Heart right ventricle (tissue), 16 donors: ENCODE measurements at regions not wholly inside any gene's neighbourhood (a gene's known extent, or its start where the extent isn't known, plus 50 kb on each side); places are given as distances from the start of the nearest gene placed in this dataset.

Experiments
- ATAC-seq, 8 donors: fragments of 200-7000 bp; cut with Tn5 transposase; one replicate each; pipeline ENCODE4 v1.9.1; 2020; ENCODE audit warnings: mild to moderate bottlenecking in 8 of 8, moderate library complexity in 8 of 8, moderate number of reproducible peaks in 1 of 8
- DNase-seq, 2 donors: peaks; one replicate each; pipeline ENCODE4 v3.0.0-alpha.2; 2020
- H3K27ac ChIP-seq, 10 donors: fragments of 200-600 bp; sonication (generic) in 2 of 10; one replicate each; pipeline versions ENCODE4 v1.5.0 to v1.8.0; 2020 to 2022; ENCODE audit warnings: mild to moderate bottlenecking in 3 of 10
- H3K27me3 ChIP-seq, 7 donors: fragments of 200-600 bp; one replicate each; pipeline ENCODE4 v1.8.0; 2021 to 2022; ENCODE audit warnings: mild to moderate bottlenecking in 2 of 7
- H3K36me3 ChIP-seq, 9 donors: fragments of 200-600 bp; sonication (generic) in 1 of 9; one replicate each; pipeline versions ENCODE4 v1.5.0 to v1.8.0; 2020 to 2022; ENCODE audit warnings: mild to moderate bottlenecking in 2 of 9
- H3K4me1 ChIP-seq, 9 donors: fragments of 200-600 bp; sonication (generic) in 1 of 9; one replicate each; pipeline versions ENCODE4 v1.5.0 to v1.8.0; 2020 to 2022; ENCODE audit warnings: mild to moderate bottlenecking in 4 of 9
- H3K4me3 ChIP-seq, 10 donors: fragments of 200-600 bp; sonication (generic) in 2 of 10; one replicate each; pipeline versions ENCODE4 v1.5.0 to v1.8.0; 2020 to 2022; ENCODE audit warnings: mild to moderate bottlenecking in 7 of 10, moderate library complexity in 2 of 10
- H3K9me3 ChIP-seq, 11 donors: fragments of 200-600 bp in 10 of 11; sonication (generic) in 2 of 11; one replicate each; pipeline versions ENCODE4 v1.5.0 to v1.8.0; 2013 to 2022; ENCODE audit warnings: mild to moderate bottlenecking in 2 of 11, control low read depth in 1 of 11, moderate library complexity in 1 of 11
- WGBS, 2 donors: extraction: QIAGEN DNeasy Blood & Tissue Kit; methylation state at CpG; one replicate each; pipeline ENCODE4 v1.1.7; 2013; ENCODE audit warnings: inconsistent platforms in 1 of 2; 5-methylcytosine and 5-hydroxymethylcytosine counted together
- intact Hi-C, 10 donors: fragments of 100-400 bp; cut with DNase I; formaldehyde crosslinking; loops; one replicate each; pipeline versions ENCODE4 v1.11.1 to v1.14.2; 2022
- TF ChIP-seq, protein P1 (sequence below), 9 donors: fragments of 200-600 bp; sonication (generic) in 2 of 9; IDR thresholded peaks; one replicate each; pipeline versions ENCODE4 v1.5.0 to v1.8.0; 2021 to 2022; ENCODE audit warnings: antibody characterized with exemption in 9 of 9, mild to moderate bottlenecking in 5 of 9, moderate library complexity in 1 of 9
- donor health status: Arrhythmogenic right ventricular cardiomyopathy.
- donor health status: ischemic (EF 13 %, LVEDD 7.1; RV severe dilation, severe dysfunction).
- donor health status: healthy with polysubstance abuse.
- donor health status: DM: no; HTN: yes; CAD: no.
- donor health status: DM: no; HTN: no; CAD: no.
- donor health status: ischemic (EF 25% LVEDD 6.9; RV normal size, moderate dysfunction).
- donor health status: ischemic (EF 25% LVEDD 5.7; RV mildly dilated, moderate dysfunction).
- donor health status: healthy.
- donor health status: DM: yes; HTN: yes; CAD: no.
- donor health status: Ischemic cardiomyopathy.
- donor health status: ischemic (EF 35%, LVEDD 5.7; RV mildly dilated, moderate dysfunction).
- donor health status: nonischemic (EF 11% LVEDD 7.7; RV severe dilation, severe dysfunction).
- donor health status: DM: yes; HTN: yes; CAD: no.
- donor health status: PGD.
- donor health status: ischemic (EF 29% LVEDD 5.4; RV normal size, mild dysfunction).
- donor health status: nonischemic (EF 23%, LVEDD 6.1; RV moderate dilation, normal function).

DNA sequence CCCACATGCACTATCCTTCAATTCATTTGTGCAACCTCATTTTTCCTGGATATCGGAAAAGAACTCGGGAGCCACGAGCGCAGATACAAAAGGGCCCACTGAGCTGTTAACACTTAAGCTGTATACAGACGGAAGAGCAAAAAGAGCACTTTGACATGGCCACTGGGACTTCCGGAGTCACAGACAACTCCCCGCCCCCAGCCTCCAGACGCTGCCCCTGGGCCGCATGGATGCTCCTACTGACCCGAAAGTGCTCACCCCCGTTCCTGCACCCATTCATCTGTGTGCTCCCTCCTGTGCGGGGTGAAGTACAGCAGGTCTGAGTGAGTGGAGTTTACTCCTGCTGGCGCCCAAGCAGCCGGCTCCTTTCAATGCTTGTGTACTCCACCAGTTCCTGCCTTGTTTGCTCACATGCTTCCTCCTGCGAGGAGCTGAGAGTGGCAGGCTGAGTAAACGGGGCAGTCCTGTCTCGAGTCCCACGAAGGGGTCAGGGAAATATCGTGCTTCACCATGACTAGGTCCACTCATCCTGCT is 901.0 kb upstream of the CTNND2 start:
- Histone ChIP-seq H3K27ac (no peak overlapping the region), H3K27me3 (no peaks in the 10 kb centered on the region), H3K9me3 (peaks cover 0 to 7% (median 0%) of the 10 kb centered on the region in 11 donors), H3K4me1 (no peaks in the 10 kb centered on the region), H3K4me3 (no peak overlapping the region), H3K36me3 (no peaks in the 10 kb centered on the region)
- no peak for ATAC-seq
- TF ChIP-seq, protein P1, sequence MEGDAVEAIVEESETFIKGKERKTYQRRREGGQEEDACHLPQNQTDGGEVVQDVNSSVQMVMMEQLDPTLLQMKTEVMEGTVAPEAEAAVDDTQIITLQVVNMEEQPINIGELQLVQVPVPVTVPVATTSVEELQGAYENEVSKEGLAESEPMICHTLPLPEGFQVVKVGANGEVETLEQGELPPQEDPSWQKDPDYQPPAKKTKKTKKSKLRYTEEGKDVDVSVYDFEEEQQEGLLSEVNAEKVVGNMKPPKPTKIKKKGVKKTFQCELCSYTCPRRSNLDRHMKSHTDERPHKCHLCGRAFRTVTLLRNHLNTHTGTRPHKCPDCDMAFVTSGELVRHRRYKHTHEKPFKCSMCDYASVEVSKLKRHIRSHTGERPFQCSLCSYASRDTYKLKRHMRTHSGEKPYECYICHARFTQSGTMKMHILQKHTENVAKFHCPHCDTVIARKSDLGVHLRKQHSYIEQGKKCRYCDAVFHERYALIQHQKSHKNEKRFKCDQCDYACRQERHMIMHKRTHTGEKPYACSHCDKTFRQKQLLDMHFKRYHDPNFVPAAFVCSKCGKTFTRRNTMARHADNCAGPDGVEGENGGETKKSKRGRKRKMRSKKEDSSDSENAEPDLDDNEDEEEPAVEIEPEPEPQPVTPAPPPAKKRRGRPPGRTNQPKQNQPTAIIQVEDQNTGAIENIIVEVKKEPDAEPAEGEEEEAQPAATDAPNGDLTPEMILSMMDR (IDR thresholded peaks at IDR 0.05), result no peak
- DNase-seq, result no peak
- intact Hi-C loops, result no loop called here
- WGBS, 2 donors, result 77 to 80% methylated on average over 19 of the region's 19 CpGs

DNA sequence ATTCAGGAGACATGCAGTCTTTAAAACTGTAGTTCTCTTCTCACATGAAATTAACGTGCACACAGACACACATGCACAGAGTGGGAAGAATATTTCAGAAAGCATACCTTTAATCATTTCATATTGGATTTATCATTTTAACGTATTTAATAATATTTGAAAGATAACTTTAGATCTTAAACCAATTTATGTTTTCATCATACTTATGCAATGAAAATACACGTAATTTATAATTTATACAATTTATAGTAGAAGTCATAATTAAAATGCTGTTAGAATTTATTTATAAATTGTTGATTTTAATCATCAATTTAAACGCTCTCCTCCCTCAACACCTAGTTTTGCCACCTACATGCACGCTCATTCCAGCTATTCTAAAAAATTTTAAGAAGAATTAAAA is 894.9 kb upstream of the CTNND2 start:
- Histone ChIP-seq H3K4me1 (no peaks in the 10 kb centered on the region), H3K9me3 (peaks cover 0 to 40% (median 3%) of the 10 kb centered on the region in 11 donors), H3K27me3 (no peaks in the 10 kb centered on the region), H3K27ac (no peak overlapping the region), H3K36me3 (no peaks in the 10 kb centered on the region), H3K4me3 (no peak overlapping the region)
- TF ChIP-seq, protein P1 (IDR thresholded peaks at IDR 0.05), result no peak
- 77 to 78% methylated on average over 5 of the region's 5 CpGs for WGBS, 2 donors
- intact Hi-C loops, result no loop called here
- DNase-seq, result no peak
- no peak for ATAC-seq

DNA sequence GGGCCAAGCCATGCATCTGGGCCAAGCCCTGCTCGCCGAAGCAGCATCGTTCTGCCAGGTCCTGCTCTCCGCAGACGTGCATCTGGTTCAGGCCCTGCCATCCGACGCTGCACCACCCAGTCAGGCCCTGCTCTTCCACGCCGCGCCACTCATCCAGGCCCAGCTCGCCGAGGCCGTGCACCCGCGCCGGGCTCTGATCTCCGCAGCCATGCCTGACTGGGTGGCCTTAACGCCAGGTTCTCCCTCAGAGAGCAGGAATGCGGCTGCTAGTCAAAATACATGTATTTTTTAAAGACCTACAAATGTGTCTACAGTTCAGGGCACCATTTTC is 891.1 kb upstream of the CTNND2 start:
- TF ChIP-seq, protein P1 (IDR thresholded peaks at IDR 0.05), result no peak
- Histone ChIP-seq H3K4me3 (no peak overlapping the region), H3K36me3 (no peaks in the 10 kb centered on the region), H3K4me1 (no peaks in the 10 kb centered on the region), H3K9me3 (peaks cover 0 to 53% (median 3%) of the 10 kb centered on the region in 11 donors), H3K27me3 (no peaks in the 10 kb centered on the region), H3K27ac (no peak overlapping the region)
- DNase-seq (no peak), ATAC-seq (peak in 1 of 8 donors; percentile 30)
- WGBS, 2 donors, result 89 to 92% methylated on average over 19 of the region's 19 CpGs
- intact Hi-C loops, result no loop called here

DNA sequence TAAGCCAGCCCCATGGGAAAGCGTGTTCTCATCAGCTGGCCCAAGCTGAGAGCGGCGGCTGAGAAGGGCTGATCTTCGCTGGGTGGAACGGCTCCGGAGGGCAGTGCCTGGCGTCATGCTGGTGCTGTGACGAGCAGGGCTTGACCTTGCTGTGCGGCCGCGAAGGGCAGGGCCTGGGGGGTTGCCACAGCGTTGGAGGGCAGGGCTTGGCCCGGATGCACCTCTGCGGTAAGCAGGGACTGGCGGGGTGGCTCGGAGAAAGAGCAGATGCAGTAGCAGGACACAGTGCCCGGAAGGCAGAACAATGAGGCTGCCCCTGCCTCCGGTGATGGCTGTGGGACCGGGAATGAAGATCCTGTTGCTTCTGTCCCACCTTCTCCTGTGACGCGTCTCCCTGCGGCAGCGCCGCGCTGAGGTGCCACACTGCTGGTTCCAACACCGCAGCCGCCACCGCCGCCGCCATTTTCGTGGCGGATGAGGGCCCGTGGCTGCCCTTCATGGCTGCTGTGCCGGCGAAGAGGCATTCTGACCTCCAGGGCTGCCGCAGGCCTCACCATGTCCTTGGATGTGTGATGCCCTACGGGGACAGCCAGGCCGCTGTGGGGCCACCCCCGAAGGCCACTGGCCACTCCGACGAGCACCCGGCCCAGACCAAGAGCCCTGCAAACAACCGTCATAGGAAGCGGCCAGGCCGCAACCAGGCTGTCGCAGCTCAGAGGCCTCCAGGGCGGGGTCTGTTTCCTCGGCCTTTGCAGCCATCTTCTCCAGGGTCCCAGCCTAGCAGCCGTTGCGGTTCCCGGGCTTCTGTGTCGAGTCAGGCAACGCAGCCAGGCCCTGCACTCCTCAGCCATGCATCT is 890.5 kb upstream of the CTNND2 start:
- WGBS, 2 donors, result 94 to 95% methylated on average over 53 of the region's 53 CpGs
- no peaks in the 10 kb centered on the region for H3K4me1 ChIP-seq
- TF ChIP-seq, protein P1 (IDR thresholded peaks at IDR 0.05), result no peak
- H3K9me3 ChIP-seq, result peaks cover 0 to 53% (median 3%) of the 10 kb centered on the region in 11 donors
- no peak overlapping the region for H3K27ac ChIP-seq
- no peak overlapping the region for H3K4me3 ChIP-seq
- DNase-seq, result no peak
- intact Hi-C loops, result no loop called here
- no peaks in the 10 kb centered on the region for H3K27me3 ChIP-seq
- H3K36me3 ChIP-seq, result no peaks in the 10 kb centered on the region
- ATAC-seq, result peak in 1 of 8 donors; percentile 50
